A549 (cell line): ENCODE measurements at regions not wholly inside any gene's neighbourhood (a gene's known extent, or its start where the extent isn't known, plus 50 kb on each side); places are given as distances from the start of the nearest gene placed in this dataset.
"Not testable (repeated sequence)": the region's sequence is repeated elsewhere in the genome, so short reads cannot be mapped to it uniquely, and the experiment has no call there.

ENCODE experiments used
- BHLHE40 ChIP-seq: IDR thresholded peaks from 2 replicates; pipeline ENCODE4 v1.6.1; 2012; ENCODE audit warnings: low read depth, low read length, inconsistent platforms
- CEBPB ChIP-seq, 2 experiments: fragments of >200 bp in 1 of 2; sonication (Bioruptor Twin) in 1 of 2; formaldehyde crosslinking in 1 of 2; IDR thresholded peaks; 2 replicates each; pipeline ENCODE4 v1.6.1; 2012 to 2016
- CTCF ChIP-seq: fragments of >200 bp; sonication (Bioruptor Twin); formaldehyde crosslinking; IDR thresholded peaks from 3 replicates; pipeline ENCODE4 v1.5.1; 2016
- EP300 ChIP-seq, 2 experiments: fragments of >200 bp; sonication (Bioruptor Twin); formaldehyde crosslinking; IDR thresholded peaks; 2 replicates in 1 of 2; 3 replicates in 1 of 2; pipeline ENCODE4 v1.6.1; 2016 to 2017
- HDAC2 ChIP-seq: fragments of 200-600 bp; sonication (generic); IDR thresholded peaks from 2 replicates; pipeline ENCODE4 v1.6.1; 2016
- HOXA7 ChIP-seq: fragments of 250-450 bp; sonication (Bioruptor Pico); IDR thresholded peaks from 2 replicates; pipeline ENCODE4 v1.5.0; 2020; ENCODE audit warnings: mild to moderate bottlenecking, moderate library complexity
- KDM5A ChIP-seq: fragments of 200-600 bp; sonication (generic); IDR thresholded peaks from 2 replicates; pipeline ENCODE4 v1.6.1; 2016; ENCODE audit warnings: antibody characterized with exemption, mild to moderate bottlenecking
- PBX3 ChIP-seq: IDR thresholded peaks from 2 replicates; pipeline ENCODE4 v1.6.1; 2012
- POLR2A ChIP-seq: IDR thresholded peaks from 2 replicates; pipeline ENCODE4 v1.6.1; 2012; ENCODE audit warnings: mild to moderate bottlenecking, low read length
- POLR2AphosphoS2 ChIP-seq: conservative IDR thresholded peaks from 2 replicates; pipeline ENCODE4 v1.6.1; 2012; ENCODE audit warnings: low read length, improper control_type of control experiment, inconsistent platforms
- ZFP36 ChIP-seq: fragments of 450-650 bp; IDR thresholded peaks from 2 replicates; pipeline ENCODE4 v1.6.1; 2014; ENCODE audit warnings: borderline replicate concordance; ENCODE audit not compliant: partially characterized antibody

- not testable (repeated sequence) for TF ChIP-seq CTCF; PBX3; ZFP36; POLR2A; HOXA7 (CRISPR knock-in tag); HDAC2; CEBPB (IDR thresholded peaks at IDR 0.05); EP300 (IDR thresholded peaks at IDR 0.05); KDM5A; BHLHE40; POLR2AphosphoS2
Measured at GRCh38 chr3:159886530-159886929, 102.1 kb upstream of the IL12A start.
